ENCODE measurements at regions not wholly inside any gene's neighbourhood (a gene's known extent, or its start where the extent isn't known, plus 50 kb on each side); places are given as distances from the start of the nearest gene placed in this dataset.

DNA sequence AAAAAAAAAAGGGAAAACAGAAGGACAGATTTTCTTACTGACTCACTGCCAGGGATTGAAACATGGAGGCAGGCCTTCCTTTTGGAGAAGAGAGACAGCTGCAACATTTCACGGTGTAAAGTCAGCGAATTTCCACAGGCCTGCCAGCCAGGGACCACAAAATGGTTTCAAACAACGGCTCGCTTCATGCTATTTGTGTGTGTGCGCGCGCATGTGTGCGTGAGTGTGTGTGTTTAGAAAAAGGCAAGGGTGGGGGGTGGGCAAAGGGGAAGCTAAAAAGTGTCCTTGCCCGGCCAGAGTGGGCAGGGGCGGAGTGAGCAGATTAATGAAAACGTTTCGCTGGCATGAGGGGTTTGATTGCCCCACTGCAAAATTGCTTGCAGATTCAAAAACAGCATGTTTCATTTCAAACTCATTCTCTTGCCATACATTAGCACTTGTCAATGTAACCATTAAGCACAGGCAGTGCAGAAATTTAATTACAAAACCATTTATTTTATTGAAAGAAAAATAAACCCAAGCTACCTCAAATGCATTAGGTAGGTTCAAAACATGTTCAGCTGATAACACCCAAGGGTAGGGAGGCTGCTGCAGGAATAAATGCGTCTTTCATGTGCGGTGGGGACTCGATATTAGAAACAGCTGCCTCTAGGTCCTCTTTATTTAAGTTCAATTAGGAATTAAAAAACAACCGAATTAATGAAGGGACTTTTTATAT, 182.1 kb upstream of the SIX2 start:
- DNase-seq (ENCODE audit: low spot score), result no peak
- TF ChIP-seq, protein P1, sequence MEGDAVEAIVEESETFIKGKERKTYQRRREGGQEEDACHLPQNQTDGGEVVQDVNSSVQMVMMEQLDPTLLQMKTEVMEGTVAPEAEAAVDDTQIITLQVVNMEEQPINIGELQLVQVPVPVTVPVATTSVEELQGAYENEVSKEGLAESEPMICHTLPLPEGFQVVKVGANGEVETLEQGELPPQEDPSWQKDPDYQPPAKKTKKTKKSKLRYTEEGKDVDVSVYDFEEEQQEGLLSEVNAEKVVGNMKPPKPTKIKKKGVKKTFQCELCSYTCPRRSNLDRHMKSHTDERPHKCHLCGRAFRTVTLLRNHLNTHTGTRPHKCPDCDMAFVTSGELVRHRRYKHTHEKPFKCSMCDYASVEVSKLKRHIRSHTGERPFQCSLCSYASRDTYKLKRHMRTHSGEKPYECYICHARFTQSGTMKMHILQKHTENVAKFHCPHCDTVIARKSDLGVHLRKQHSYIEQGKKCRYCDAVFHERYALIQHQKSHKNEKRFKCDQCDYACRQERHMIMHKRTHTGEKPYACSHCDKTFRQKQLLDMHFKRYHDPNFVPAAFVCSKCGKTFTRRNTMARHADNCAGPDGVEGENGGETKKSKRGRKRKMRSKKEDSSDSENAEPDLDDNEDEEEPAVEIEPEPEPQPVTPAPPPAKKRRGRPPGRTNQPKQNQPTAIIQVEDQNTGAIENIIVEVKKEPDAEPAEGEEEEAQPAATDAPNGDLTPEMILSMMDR (IDR thresholded peaks at IDR 0.05; ENCODE audit: extremely low read depth, insufficient read depth, missing control alignments), result no peak
- in situ Hi-C loops (cut with MboI; ENCODE audit: low pct_unique_long_range_greater_than_20kb, low sequenced_read_pairs, unreplicated experiment), result no loop called here

DNA sequence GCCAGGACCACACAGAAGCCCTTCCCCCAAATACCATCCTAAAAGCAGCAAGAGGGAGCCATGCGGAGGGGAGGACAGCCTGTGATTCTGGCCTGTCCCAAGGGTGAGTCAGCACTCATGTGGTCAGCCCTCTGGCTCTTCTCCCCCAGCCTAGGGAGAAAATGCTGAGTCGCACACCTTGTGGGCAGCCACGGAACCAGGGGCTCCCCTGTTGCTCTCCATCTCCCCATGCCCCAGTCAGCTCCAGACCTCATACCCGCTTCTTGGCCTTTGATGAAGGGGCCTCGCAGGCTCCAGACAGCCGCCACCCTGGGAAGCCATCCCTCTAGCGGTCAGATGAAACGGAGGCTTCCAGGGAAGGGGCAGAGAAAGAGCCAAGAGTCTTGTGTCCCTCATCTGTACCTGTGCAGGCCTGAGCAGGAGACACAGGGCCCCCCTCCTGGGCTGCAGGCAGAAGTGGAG, 181.3 kb upstream of the SIX2 start:
- in situ Hi-C loops (cut with MboI; ENCODE audit: low pct_unique_long_range_greater_than_20kb, low sequenced_read_pairs, unreplicated experiment), result no loop called here
- DNase-seq (ENCODE audit: low spot score), result no peak
- TF ChIP-seq, protein P1 (IDR thresholded peaks at IDR 0.05; ENCODE audit: extremely low read depth, insufficient read depth, missing control alignments), result no peak

DNA sequence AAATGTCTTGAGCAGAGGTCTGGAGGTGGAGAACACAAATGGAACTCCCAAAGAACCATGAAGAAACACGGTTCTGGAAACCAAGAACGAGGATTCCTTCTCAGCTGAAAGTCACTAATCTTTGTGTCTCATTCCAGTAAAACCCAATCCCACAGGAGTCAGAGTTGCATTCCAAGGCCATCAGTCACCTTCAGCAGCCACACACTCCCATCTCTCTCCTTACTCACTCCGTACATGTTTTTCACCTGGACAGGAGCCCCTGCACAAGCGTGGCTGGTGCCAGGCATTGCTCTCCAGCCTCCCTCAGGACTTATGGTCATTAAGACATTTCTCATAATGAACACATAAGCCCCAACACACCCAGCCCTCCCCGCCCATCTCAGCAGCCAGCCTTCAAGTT, 175.4 kb upstream of the SIX2 start:
- DNase-seq (ENCODE audit: low spot score), result no peak
- in situ Hi-C loops (cut with MboI; ENCODE audit: low pct_unique_long_range_greater_than_20kb, low sequenced_read_pairs, unreplicated experiment), result no loop called here
- TF ChIP-seq, protein P1 (IDR thresholded peaks at IDR 0.05; ENCODE audit: extremely low read depth, insufficient read depth, missing control alignments), result no peak

DNA sequence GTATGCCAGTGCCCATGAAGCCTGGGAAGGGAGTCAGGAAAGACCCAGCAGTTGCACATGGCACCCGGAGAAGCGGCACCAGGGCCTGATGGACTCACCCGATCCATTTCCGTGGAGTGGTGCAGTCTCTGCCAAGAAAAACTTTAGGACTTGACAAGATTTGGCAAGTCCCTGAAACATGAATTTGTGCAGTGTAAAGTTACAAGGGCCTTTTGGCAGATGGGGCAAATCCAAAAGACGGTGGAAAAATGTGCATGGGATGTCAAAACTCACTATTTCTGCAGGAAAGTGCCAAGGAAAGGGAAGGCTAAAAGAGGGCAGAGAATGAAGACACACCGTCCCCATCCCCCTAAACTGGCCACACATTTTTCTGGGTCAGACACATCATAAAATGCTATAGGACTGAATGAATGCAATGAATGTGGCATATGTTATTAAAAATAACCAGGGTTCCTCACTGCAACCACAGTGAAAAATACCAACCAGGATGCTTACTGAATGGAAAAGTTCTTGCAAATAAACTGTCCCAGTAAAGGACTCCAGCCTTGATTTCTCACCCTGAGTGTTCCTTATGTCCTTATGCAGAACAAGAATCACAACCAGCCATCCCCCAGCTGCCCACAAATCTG, 173.5 kb upstream of the SIX2 start:
- TF ChIP-seq, protein P1 (IDR thresholded peaks at IDR 0.05; ENCODE audit: extremely low read depth, insufficient read depth, missing control alignments), result no peak
- in situ Hi-C loops (cut with MboI; ENCODE audit: low pct_unique_long_range_greater_than_20kb, low sequenced_read_pairs, unreplicated experiment), result no loop called here

DNA sequence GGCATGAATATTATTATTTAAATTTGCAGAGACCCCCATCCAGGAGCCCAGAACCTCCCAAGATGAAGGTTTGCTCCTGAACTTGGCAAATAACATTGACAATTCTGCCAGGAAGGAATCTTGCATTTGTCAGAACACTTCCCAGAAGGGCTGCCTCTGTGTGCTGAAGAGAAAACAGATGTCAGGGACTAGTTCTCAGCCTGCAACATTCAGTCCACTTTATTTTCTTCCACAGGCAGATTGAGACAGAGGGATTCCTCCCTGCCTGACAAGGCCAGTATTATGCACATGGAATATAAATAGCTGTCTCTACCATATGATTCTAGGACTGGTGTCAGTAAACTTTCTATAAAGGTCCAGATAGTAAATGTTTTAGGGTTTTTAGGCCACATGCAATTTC, 171.5 kb upstream of the SIX2 start:
- TF ChIP-seq, protein P1 (IDR thresholded peaks at IDR 0.05; ENCODE audit: extremely low read depth, insufficient read depth, missing control alignments), result no peak
- DNase-seq (ENCODE audit: low spot score), result no peak
- in situ Hi-C loops (cut with MboI; ENCODE audit: low pct_unique_long_range_greater_than_20kb, low sequenced_read_pairs, unreplicated experiment), result no loop called here

More for the DNA sequence above, 173.5 kb upstream of the SIX2 start:
- DNase-seq (ENCODE audit: low spot score), result no peak

DNA sequence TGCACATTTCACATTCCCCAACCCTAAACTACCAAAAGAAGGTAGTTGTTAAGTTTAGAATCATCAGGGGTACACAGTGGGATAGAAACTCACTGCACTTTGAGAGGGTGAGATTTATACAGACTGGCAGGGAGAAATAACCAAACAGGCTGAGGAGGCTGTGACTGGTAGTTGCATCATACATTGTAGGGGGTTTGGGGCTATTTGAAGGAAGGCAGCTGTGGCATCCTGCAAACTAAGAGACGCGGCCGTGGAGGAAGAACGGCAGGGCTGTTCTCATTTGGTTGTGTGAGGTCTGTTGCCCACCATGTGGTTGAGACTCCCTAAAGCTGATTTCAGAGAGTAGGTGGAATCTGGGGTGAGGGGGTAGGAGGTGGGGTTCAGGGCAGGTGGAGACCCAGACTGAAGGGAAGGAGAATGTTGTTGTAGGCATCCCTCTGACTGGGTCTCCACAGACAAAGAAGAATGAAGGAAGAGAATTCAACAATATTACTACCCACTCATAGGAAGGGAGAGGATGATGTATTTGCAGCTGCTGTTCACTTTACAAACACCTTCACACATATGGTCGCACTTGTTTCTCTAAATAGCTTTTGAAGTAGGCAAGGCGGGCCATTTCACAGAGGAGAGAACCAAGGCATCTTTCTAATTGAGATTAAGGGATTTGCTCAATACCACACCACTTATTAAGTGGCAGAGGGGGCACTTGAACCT, 170.9 kb upstream of the SIX2 start:
- DNase-seq (ENCODE audit: low spot score), result no peak
- in situ Hi-C loops (cut with MboI; ENCODE audit: low pct_unique_long_range_greater_than_20kb, low sequenced_read_pairs, unreplicated experiment), result no loop called here
- TF ChIP-seq, protein P1 (IDR thresholded peaks at IDR 0.05; ENCODE audit: extremely low read depth, insufficient read depth, missing control alignments), result no peak
